Spleen (tissue), 11 donors: ENCODE measurements at regions not wholly inside any gene's neighbourhood (a gene's known extent, or its start where the extent isn't known, plus 50 kb on each side); places are given as distances from the start of the nearest gene placed in this dataset.
A peak's percentile ranks its signal among the peaks of the same experiment; 100 is the strongest.

ENCODE experiments used
- DNase-seq: peaks from one replicate; pipeline ENCODE4 v3.0.0-alpha.2; 2020
- H3K27ac ChIP-seq, 8 donors: fragments of 200-600 bp; sonication (generic) in 7 of 8; 1 replicate in 4 of 8; 2 replicates in 4 of 8; pipeline versions ENCODE4 v1.5.0 to v1.8.0; 2016 to 2021; ENCODE audit warnings: inconsistent platforms in 4 of 8, mild to moderate bottlenecking in 4 of 8, moderate library complexity in 1 of 8
- H3K27me3 ChIP-seq, 7 donors: fragments of 200-600 bp; sonication (generic) in 6 of 7; replicated peaks in 1 of 7; 1 replicate in 4 of 7; 2 replicates in 3 of 7; pipeline versions ENCODE4 v1.5.0 to v1.8.0; 2016 to 2021; ENCODE audit warnings: inconsistent platforms in 3 of 7, mild to moderate bottlenecking in 1 of 7
- H3K36me3 ChIP-seq, 6 donors: fragments of 200-600 bp; sonication (generic) in 5 of 6; 1 replicate in 4 of 6; 2 replicates in 2 of 6; pipeline versions ENCODE4 v1.5.0 to v1.8.0; 2016 to 2021; ENCODE audit warnings: inconsistent platforms in 2 of 6
- H3K4me1 ChIP-seq, 6 donors: fragments of 200-600 bp; sonication (generic) in 5 of 6; 1 replicate in 3 of 6; 2 replicates in 3 of 6; pipeline versions ENCODE4 v1.5.0 to v1.8.0; 2016 to 2021; ENCODE audit warnings: inconsistent platforms in 3 of 6
- H3K4me3 ChIP-seq, 8 donors: fragments of 200-600 bp; sonication (generic) in 7 of 8; 1 replicate in 4 of 8; 2 replicates in 4 of 8; pipeline versions ENCODE4 v1.5.0 to v1.8.0; 2016 to 2021; ENCODE audit warnings: inconsistent platforms in 4 of 8, mild to moderate bottlenecking in 4 of 8, moderate library complexity in 2 of 8
- H3K9me3 ChIP-seq, 8 donors: fragments of 200-600 bp; sonication (generic) in 7 of 8; 1 replicate in 4 of 8; 2 replicates in 4 of 8; pipeline versions ENCODE4 v1.5.0 to v1.8.0; 2016 to 2021; ENCODE audit warnings: inconsistent platforms in 4 of 8
- POLR2A ChIP-seq, 3 donors: fragments of 450-650 bp; IDR thresholded peaks; one replicate each; pipeline ENCODE4 v1.5.1; 2017; ENCODE audit warnings: antibody characterized with exemption in 3 of 3, mild to moderate bottlenecking in 1 of 3
- POLR2AphosphoS5 ChIP-seq, 3 donors: sonication (generic); formaldehyde crosslinking; IDR thresholded peaks; one replicate each; pipeline ENCODE4 v1.5.1; 2017; ENCODE audit warnings: antibody characterized with exemption in 3 of 3
- WGBS, 5 donors: extraction: QIAGEN DNeasy Blood & Tissue Kit in 3 of 5; methylation state at CpG; one replicate each; pipeline versions ENCODE4 v1.1.5 to v1.1.7; 2013 to 2018; 5-methylcytosine and 5-hydroxymethylcytosine counted together
- intact Hi-C: fragments of 100-400 bp; cut with DNase I; formaldehyde crosslinking; loops from one replicate; pipeline ENCODE4 v1.15.0; 2023; ENCODE audit warnings: low total_unique reads
- TF ChIP-seq, protein P1 (sequence below), 11 experiments: fragments of 200-600 bp in 7 of 11; fragments of 450-650 bp in 4 of 11; sonication (generic) in 4 of 11; IDR thresholded peaks in 8 of 11; conservative IDR thresholded peaks in 3 of 11; 1 replicate in 7 of 11; 2 replicates in 4 of 11; pipeline versions ENCODE4 v1.4.0 to v1.8.0; 2016 to 2021; ENCODE audit warnings: antibody characterized with exemption in 11 of 11, inconsistent platforms in 4 of 11, mild to moderate bottlenecking in 1 of 11
- donor health status: healthy with polysubstance abuse.
- donor health status: DM: no; HTN: no; CAD: no; lungs with moderate emphysema.
- donor health status: DM: no; HTN: no; CAD: no.
- donor health status: Bipolar disorder and iron deficiency.
- donor health status: healthy.
- donor health status: DM: no; HTN: no; CAD: no.
- donor health status: DM: yes; HTN: yes; CAD: no.

DNA sequence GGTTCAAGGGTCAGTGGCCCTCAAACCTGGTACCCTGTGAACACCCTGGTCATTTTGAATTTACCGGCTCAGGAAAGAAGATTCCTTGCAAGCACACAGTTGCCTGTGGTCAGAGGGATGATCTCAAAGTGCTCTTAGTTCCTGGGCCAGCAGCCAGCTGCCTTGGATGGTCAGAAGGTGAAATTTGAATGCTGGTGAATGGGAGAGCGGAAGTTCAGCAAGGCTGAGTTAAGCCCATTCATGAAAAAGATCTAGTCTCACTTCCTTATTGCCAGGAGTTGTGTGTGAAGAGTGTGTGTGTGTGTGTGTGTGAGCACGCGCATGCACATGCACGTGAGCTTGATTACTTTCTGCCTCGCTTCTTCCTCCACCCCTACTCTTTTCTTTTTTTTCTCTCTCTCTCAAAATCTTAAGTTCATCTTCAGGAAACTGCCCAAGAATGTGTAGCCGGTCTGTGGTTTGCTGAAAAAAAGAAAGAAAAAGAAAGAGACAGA is 155.5 kb upstream of the CCND2 start:
- H3K4me3 ChIP-seq, result peak overlapping the region in 1 of 8 donors; percentile 33
- peaks cover 17 to 51% (median 45%) of the 10 kb centered on the region in 6 donors for H3K4me1 ChIP-seq
- WGBS, 5 donors, result 1 to 5% (median 2%) methylated on average over 7 of the region's 7 CpGs
- no peaks in the 10 kb centered on the region for H3K9me3 ChIP-seq
- no peaks in the 10 kb centered on the region for H3K36me3 ChIP-seq
- peak overlapping the region in 5 of 8 donors; percentile 15 to 67 (median 46) for H3K27ac ChIP-seq
- TF ChIP-seq POLR2AphosphoS5 (IDR thresholded peaks at IDR 0.05), result peak in 1 of 3 donors; percentile 57
- TF ChIP-seq, protein P1, sequence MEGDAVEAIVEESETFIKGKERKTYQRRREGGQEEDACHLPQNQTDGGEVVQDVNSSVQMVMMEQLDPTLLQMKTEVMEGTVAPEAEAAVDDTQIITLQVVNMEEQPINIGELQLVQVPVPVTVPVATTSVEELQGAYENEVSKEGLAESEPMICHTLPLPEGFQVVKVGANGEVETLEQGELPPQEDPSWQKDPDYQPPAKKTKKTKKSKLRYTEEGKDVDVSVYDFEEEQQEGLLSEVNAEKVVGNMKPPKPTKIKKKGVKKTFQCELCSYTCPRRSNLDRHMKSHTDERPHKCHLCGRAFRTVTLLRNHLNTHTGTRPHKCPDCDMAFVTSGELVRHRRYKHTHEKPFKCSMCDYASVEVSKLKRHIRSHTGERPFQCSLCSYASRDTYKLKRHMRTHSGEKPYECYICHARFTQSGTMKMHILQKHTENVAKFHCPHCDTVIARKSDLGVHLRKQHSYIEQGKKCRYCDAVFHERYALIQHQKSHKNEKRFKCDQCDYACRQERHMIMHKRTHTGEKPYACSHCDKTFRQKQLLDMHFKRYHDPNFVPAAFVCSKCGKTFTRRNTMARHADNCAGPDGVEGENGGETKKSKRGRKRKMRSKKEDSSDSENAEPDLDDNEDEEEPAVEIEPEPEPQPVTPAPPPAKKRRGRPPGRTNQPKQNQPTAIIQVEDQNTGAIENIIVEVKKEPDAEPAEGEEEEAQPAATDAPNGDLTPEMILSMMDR (IDR thresholded peaks at IDR 0.05 in 8 of 11, conservative IDR thresholded peaks at IDR 0.05 in 3 of 11), result no peak
- peaks cover 0 to 21% (median 0%) of the 10 kb centered on the region in 7 donors for H3K27me3 ChIP-seq
- intact Hi-C loops, result no loop called here
- DNase-seq, result no peak

DNA sequence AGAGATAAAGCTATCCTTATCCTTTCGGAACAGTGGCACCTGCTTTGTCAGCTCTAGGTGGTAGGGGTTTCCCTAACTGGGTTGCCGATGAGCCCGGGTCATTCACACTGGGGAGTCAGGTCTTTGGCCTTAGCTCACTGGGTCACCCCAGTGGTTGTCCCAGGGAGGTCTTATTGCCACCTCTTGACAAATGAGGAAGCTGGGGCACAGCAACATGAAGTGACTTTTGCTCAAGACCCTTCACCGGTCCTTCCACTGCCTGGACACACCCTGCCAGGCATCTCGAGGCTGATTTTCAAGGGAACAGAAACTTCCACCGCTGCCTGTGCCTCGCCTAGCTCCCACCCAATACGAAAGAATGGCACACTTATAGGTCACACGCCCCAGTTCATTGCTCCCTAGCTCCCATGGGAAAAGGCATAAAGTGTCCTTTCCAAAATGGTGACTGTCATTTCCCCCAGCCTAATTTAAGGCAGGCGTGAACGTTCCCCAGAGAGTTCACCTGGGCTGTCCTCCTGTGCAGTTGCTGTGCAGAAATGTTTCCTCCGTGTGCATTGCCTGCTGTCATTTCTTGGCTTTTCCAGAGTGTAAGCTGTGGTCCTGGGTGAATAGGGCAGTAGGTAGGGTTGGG is 156.1 kb upstream of the CCND2 start:
- DNase-seq, result no peak
- Histone ChIP-seq H3K27me3 (peaks cover 0 to 21% (median 0%) of the 10 kb centered on the region in 7 donors), H3K4me3 (peak overlapping the region in 1 of 8 donors; percentile 33), H3K4me1 (peaks cover 17 to 51% (median 45%) of the 10 kb centered on the region in 6 donors), H3K36me3 (no peaks in the 10 kb centered on the region), H3K27ac (peak overlapping the region in 3 of 8 donors; percentile 15 to 67 (median 51)), H3K9me3 (no peaks in the 10 kb centered on the region)
- intact Hi-C loops, result no loop called here
- 56 to 64% (median 59%) methylated on average over 12 of the region's 12 CpGs for WGBS, 5 donors
- TF ChIP-seq POLR2A (IDR thresholded peaks at IDR 0.05) (no peak), POLR2AphosphoS5 (IDR thresholded peaks at IDR 0.05) (no peak)
- TF ChIP-seq, protein P1 (IDR thresholded peaks at IDR 0.05 in 8 of 11, conservative IDR thresholded peaks at IDR 0.05 in 3 of 11), result no peak

DNA sequence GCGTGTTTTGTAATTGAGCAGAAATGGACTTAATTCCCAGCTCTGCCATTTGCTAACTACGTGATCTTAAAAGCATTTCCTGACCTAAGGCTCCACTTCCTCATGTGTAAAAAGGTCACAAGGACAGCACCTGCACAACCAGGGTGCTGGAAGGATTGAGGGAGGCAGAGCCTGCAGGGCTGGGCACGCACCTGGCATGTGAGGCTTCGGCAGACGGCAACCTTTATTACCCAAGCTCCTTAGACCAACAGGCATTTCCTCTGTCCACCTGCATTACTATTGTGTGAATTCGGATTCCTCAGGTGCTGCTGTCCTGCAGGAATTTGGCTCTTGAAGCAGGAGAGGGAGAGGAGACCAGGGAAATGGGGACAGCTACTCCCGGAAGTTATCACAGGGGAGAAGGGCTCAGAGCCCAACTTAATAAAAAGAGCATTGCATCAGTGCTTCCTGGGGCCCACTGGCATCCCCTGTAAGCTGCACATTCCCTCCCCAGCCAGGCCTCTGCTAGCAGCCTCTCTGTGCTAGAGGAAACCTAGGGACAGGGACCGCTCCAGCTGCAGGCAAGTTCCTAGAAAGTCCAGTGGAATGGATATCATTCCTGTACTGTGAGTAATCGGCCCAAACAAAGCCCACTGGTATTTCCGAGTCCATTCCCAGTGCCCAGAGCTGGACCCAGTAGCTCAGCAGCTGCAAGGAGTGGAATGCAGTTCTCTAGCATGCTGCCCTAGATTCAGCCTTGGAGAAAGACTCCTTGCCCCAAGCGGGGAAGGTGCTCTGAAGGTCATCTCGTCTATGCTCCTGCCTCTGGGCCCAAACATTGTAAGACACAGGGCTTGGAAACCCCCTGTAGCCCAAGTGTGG is 157.1 kb upstream of the CCND2 start:
- WGBS, 5 donors, result 52 to 64% (median 59%) methylated on average over 10 to 12 of the region's 12 CpGs

More for the DNA sequence above, 157.1 kb upstream of the CCND2 start:
- Histone ChIP-seq H3K36me3 (no peaks in the 10 kb centered on the region), H3K4me3 (no peak overlapping the region), H3K27me3 (peaks cover 0 to 30% (median 0%) of the 10 kb centered on the region in 7 donors), H3K9me3 (no peaks in the 10 kb centered on the region), H3K4me1 (peaks cover 17 to 51% (median 45%) of the 10 kb centered on the region in 6 donors), H3K27ac (no peak overlapping the region)
- intact Hi-C loops, result no loop called here
- DNase-seq, result no peak
- peak in 1 of 3 donors; percentile 56 for TF ChIP-seq POLR2AphosphoS5 (IDR thresholded peaks at IDR 0.05)
- TF ChIP-seq, protein P1 (IDR thresholded peaks at IDR 0.05 in 8 of 11, conservative IDR thresholded peaks at IDR 0.05 in 3 of 11), result no peak
